ENCODE measurements at regions not wholly inside any gene's neighbourhood (a gene's known extent, or its start where the extent isn't known, plus 50 kb on each side); places are given as distances from the start of the nearest gene placed in this dataset.

- TF ChIP-seq CTCF (IDR thresholded peaks at IDR 0.05; ENCODE audit: control extremely low read depth in 1 of 3, insufficient read depth in 1 of 3, low read depth in 1 of 3, low read length in 3 of 3) (no peak), TAF1 (IDR thresholded peaks at IDR 0.05; ENCODE audit: low read depth, low read length) (no peak), EZH2 (IDR thresholded peaks at IDR 0.05; ENCODE audit: low read depth, low read length, severe bottlenecking) (no peak), SP1 (IDR thresholded peaks at IDR 0.05; ENCODE audit: low read depth, low read length) (no peak), BCL11A (IDR thresholded peaks at IDR 0.05; ENCODE audit: low read depth in 2 of 2, low read length in 2 of 2) (no peak), POLR2AphosphoS5 (IDR thresholded peaks at IDR 0.05; ENCODE audit: low read depth, low read length) (no peak)
These were observed 481.1 kb upstream of the CELF4 start for GRCh38 chr18:38046651-38047050.

Measured in H1 (cell line).